ENCODE measurements at regions not wholly inside any gene's neighbourhood (a gene's known extent, or its start where the extent isn't known, plus 50 kb on each side); places are given as distances from the start of the nearest gene placed in this dataset.
"Not testable (repeated sequence)": the region's sequence is repeated elsewhere in the genome, so short reads cannot be mapped to it uniquely, and the experiment has no call there.

DNA sequence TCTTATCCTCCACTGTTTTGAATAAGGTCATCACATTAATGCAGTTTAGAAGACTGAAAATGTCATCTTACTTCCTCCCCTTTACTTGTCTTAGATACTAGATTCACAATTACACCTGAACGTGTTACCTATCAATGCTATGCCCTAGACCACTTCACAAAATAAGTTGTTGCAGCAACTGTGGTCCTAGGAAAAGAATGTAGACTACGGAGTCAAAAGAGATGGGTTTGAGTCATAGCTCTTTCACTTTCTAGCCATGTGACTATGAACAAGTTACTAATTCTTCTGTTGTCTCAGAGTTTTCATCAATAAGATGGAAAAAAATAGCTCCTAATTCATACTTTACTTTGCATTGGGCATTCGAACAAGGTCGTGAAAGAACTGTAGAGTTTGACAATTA lies 164.3 kb upstream of the PREP start:
- DNase-seq: no peak

DNA sequence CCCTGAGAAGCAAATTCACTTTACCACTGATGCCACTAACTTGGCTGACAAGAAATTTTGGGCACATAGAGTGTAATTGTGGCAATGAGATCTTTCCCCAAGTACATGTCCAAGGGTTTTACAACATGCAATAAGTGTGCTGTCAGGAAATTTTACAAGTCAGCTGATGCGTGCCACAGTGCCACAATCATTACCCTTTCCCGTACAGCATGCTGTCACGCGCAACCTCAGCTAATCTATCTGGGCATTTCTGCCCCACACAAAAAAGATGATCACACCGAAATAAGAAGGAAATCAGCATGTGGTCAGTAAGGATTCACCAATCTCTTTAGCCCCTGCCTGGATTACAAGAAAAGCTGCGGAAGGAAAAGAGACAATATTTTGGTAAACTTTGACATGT lies 163.6 kb upstream of the PREP start:
- no peak for DNase-seq

GRCh38 chr6:105564121-105564902 lies 161.4 kb upstream of the PREP start:
- DNase-seq: no peak

DNA sequence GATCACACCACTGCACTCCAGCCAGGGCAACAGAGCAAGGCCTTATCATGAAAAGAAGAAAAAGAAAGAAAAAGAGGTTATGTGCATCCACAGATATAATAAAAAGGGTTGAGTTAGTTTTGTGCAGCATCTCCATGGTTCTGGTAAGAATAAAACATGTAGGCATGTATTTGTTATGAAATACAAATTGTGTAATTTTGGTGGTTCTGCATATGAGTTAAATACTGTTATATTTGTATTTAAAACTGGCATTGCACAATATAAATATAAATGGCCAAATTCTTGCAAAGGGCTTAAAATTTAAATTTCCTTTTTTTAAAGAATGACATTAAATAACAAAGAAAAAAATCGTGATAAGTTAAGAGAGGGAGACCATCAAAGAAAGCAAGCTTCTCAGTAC lies 159.1 kb upstream of the PREP start:
- DNase-seq: no peak

DNA sequence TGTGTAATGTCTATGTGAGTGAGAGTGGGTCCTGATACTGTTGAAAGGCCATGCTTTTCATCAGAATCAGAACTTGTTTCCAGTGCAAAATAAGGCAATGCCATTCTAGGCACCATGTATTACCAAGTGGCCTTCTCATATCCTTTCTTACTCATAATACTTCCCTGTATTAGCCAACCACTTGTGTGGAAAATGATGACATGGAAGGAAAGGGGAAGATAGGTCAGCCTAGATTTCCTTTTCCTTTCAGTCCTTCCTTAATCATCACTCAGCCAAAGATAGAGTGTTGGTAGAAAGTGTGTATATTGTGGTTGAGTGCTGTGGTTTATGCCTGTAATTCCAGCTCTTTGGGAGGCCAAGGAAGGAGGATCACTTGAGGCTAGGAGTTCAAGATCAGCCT lies 158.6 kb upstream of the PREP start:
- DNase-seq: no peak

DNA sequence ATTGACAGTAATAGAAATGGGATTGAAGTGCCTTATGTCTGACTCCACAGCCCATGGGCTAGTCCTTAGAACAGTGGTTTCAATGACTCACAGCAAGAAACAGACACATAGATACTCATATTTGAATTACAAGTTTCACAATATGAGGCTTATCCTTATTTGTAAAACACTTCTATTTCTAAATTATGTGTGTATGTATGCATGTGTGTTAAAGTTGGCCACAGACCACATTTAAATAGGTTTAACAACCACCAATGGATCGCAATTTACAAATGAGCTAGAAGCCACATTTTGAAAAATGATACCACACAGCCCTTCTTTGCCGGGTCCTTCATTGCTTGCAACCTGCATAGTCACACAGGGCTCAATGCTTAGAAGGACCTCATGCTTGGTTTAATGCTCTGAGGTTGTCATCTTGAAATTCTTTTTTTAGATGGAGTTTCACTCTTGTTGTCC lies 157.8 kb upstream of the PREP start:
- no peak for DNase-seq

GRCh38 chr6:105557291-105557690 lies 154.4 kb upstream of the PREP start:
- DNase-seq: no peak

DNA sequence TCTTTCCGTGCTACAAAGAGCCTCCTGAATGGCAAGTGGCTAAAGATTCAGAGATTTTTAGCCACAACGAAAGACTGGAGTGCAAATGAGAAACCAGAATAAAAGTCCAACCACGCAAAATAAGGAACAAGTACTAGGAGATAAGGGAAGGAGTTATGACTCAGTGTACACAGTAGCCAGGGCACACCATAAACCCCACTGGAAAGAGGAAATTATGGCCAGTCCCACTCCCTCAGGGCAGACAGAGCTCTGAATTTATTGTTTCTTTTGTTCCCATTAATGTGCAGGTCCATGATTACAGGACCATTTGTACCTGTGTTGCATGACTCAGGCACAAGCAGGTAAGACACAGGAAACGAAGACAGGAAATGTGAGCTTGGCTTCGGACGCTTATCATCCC lies 150.3 kb upstream of the PREP start:
- DNase-seq: no peak

DNA sequence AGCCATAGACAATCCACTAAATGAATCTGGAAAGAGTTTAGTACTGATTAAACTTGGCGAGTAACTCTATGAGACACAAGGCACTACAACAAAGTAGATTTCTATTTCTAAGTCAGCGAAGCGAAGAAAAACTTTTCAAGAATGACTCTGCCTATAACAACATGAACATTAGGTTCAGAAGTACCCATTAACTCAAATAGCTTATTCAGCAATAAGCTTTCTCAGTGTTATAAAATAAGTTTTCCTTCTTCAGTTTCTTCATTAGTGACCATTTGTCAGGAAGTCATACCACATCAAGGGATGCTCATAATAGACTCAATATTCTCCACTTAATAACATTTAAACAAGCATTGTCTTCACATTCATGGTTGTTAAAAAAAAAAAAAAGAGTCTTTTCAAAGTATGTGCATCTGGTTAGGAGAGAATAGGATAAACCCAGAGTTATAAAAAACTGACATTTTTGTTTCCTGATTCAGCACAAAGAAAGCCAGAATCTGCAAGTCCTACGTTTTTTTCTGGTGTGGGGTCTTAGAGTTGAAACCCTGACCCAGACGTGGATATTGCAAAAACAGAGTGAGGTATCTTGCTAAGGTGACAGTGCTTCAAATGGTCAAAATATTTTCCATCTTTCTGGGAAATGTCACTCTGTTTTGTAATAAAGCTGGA lies 148.2 kb upstream of the PREP start:
- no peak for DNase-seq

DNA sequence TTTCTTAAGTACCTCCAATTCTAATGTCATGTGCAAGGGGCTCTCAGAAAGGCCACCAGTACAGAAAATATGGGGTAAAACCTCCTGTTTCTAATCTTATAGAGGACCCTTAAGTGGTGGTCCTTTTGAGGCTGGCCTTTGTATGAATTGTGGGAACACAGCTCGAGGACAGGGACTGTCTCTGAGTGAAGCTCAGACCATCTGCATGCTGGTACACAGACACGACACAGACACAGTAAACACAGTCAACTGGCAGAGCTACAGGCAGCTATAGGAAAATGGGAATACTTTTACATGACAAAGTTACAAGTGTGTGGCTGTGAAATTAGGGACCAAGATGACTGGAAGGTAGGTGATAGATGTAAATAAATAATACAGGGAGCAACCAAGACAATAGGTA lies 143.9 kb upstream of the PREP start:
- DNase-seq: no peak

GRCh38 chr6:105545947-105546731 lies 143.3 kb upstream of the PREP start:
- DNase-seq: no peak

- DNase-seq: no peak
These were observed 142.5 kb upstream of the PREP start for GRCh38 chr6:105545228-105545920.

DNA sequence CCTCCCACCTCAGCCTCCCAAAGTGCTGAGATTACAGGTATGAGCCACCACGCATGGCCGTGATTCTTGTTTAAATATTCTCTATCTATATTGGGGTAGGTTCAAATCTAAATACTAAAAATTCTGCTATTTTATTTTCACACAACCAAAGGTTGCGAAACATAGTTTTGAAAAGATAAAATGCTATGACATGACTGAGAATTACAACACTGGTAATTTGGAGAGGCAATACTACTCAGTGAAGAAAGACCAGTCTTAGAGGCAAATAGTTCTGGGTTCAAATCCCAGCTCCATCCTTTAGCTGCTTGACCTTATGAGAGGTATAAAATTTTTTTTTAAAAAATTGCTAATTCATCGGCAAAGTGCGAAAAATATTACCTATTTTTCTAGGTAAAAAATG lies 137.0 kb upstream of the PREP start:
- DNase-seq: no peak

- no peak for DNase-seq
These were observed 135.2 kb upstream of the PREP start for GRCh38 chr6:105537981-105538578.

DNA sequence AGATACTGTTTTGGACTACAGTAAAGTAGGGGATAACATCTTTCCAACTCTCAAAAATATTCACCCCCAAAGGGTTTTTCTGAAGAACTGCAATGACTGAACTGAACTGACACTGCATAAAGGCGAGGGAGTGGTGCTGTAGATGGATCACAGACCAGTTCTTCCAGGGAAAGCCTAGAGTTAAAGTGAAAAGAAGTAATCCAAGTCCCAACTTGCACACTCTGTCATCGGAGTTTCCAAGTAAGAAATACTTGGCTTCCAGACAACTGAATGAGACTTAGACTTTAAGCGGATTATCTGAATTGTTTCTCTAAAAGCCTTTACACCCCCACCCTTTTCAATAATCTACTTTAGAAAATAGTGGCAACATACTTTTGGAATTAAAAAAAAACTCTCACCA lies 134.1 kb upstream of the PREP start:
- no peak for DNase-seq

GRCh38 chr6:105533301-105533700 lies 130.4 kb upstream of the PREP start:
- no peak for DNase-seq

DNA sequence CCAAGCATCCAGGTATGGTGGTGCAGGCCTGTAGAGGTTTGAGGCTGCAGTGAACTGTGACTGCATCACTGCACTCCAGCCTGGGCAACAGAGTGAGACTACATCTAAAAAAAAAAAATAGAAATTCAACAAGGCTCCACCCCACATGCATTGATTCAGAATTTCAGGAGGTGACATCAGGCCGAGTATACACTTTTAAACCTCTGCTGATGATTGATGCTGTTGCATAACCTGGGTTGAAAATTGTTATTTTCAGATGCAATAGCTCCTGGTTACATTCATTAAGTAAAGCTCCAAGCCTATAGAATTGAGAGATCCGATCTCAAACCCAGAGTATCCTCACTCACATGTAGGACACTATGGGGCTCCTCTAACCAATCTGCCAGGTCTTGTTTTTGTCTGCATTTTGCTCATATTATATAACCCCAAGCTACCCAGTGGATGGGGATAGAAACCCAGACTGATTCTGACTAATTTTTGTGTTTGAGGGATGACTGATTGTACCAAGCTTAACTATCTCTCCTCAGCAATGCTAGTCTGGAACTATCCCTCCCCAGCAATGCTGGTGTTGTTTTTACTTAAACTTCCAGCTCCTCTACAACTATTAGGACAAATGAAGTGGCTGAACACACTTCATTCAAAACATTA lies 123.5 kb upstream of the PREP start:
- DNase-seq: no peak

- no peak for DNase-seq
These were observed 119.9 kb upstream of the PREP start for GRCh38 chr6:105522626-105523322.

- no peak for DNase-seq
These were observed 117.1 kb upstream of the PREP start for GRCh38 chr6:105519954-105520353.

DNA sequence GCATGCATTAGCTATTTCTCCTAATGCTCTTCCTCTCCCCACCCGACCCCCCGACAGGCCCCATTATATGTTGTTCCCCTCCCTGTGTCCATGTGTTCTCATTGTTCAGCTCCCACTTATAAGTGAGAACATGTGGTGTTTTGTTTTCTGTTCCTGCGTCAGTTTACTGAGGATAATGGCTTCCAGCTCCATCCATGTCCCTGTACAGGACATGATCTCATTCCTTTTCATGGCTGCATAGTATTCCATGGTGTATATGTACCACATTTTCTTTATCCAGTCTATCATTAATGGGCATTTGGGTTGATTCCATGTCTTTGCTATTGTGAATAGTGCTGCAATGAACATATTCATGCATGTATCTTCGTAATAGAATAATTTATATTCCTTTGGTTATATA lies 116.1 kb upstream of the PREP start:
- DNase-seq: not testable (repeated sequence)

GRCh38 chr6:105515054-105515453 lies 112.2 kb upstream of the PREP start:
- DNase-seq: no peak

GRCh38 chr6:105514306-105514705 lies 111.4 kb upstream of the PREP start:
- no peak for DNase-seq
